ENCODE measurements at regions not wholly inside any gene's neighbourhood (a gene's known extent, or its start where the extent isn't known, plus 50 kb on each side); places are given as distances from the start of the nearest gene placed in this dataset.

DNA sequence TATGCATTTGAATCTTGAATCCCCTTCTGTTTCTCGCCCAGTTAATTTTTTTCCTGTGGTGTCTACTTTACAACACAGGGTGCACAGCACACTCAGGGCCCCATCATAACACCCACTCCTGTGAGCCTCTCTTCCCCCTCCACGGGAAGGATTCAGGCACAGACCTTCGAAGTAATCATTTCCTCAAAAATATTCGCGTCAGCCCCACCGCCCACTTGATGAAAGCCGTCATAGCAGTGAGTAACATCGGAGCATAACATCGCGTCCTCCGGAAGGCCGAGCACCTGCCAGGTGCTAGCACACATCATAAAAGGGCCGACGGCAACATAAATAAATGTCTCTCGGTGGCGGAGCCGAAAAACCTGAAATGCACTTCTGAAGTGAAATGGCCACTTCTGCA, 201.7 kb upstream of the ADARB2 start:
- Histone ChIP-seq H3K27ac (ENCODE audit: low read depth, low read length, poor library complexity, severe bottlenecking) (no peak overlapping the region), H3K9me3 (ENCODE audit: low read length) (no peaks in the 10 kb centered on the region), H3K4me2 (ENCODE audit: low read length) (no peak overlapping the region), H3K9me2 (ENCODE audit: insufficient read depth, low read length) (no peaks in the 10 kb centered on the region), H2AFZ (ENCODE audit: low read length) (no peak overlapping the region), H3K4me1 (ENCODE audit: insufficient read depth, low read length, poor library complexity, severe bottlenecking) (no peaks in the 10 kb centered on the region), H3K79me2 (ENCODE audit: insufficient read depth, low read depth, low read length) (no peaks in the 10 kb centered on the region), H3K4me3 (ENCODE audit: low read depth, low read length, poor library complexity, severe bottlenecking) (no peak overlapping the region), H4K20me1 (ENCODE audit: insufficient read depth, low read length) (no peaks in the 10 kb centered on the region), H3K36me3 (ENCODE audit: insufficient read depth, low read length) (no peaks in the 10 kb centered on the region)
- DNase-seq (ENCODE audit: low spot score): no peak
- TF ChIP-seq, protein P1, sequence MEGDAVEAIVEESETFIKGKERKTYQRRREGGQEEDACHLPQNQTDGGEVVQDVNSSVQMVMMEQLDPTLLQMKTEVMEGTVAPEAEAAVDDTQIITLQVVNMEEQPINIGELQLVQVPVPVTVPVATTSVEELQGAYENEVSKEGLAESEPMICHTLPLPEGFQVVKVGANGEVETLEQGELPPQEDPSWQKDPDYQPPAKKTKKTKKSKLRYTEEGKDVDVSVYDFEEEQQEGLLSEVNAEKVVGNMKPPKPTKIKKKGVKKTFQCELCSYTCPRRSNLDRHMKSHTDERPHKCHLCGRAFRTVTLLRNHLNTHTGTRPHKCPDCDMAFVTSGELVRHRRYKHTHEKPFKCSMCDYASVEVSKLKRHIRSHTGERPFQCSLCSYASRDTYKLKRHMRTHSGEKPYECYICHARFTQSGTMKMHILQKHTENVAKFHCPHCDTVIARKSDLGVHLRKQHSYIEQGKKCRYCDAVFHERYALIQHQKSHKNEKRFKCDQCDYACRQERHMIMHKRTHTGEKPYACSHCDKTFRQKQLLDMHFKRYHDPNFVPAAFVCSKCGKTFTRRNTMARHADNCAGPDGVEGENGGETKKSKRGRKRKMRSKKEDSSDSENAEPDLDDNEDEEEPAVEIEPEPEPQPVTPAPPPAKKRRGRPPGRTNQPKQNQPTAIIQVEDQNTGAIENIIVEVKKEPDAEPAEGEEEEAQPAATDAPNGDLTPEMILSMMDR (conservative IDR thresholded peaks at IDR 0.05; ENCODE audit: low read length): no peak
- CTCF ChIA-PET (ENCODE audit: unreplicated experiment): no interaction called here
- POLR2A ChIA-PET: no interaction called here
- BruUV-seq (replicated peaks): no TSS peak
- intact Hi-C loops (cut with micrococcal nuclease; ENCODE audit: unreplicated experiment): no loop called here

DNA sequence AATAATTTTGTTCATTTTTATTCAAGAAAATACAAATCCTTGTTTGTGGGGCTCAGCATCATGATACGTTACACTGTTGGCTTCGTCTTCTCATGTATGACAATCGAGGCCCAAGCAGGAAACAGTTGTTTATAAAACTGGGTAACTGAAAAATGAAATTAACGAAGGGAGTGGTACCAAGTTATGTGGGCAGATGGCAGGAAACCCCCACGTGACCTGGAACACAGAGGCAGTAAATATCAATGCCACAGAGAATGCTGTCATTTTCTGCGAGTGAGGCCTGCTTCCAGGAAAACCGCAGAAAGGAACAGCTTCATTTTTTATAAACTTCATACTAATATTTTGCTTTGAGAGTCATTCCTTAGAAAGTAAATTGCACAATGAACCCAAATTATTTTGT, 201.0 kb upstream of the ADARB2 start:
- H2AFZ ChIP-seq (ENCODE audit: low read length): no peak overlapping the region
- no peaks in the 10 kb centered on the region for H4K20me1 ChIP-seq (ENCODE audit: insufficient read depth, low read length)
- no peak overlapping the region for H3K4me3 ChIP-seq (ENCODE audit: low read depth, low read length, poor library complexity, severe bottlenecking)
- H3K9me2 ChIP-seq (ENCODE audit: insufficient read depth, low read length): no peaks in the 10 kb centered on the region
- ChIA-PET POLR2A (no interaction called here), CTCF (ENCODE audit: unreplicated experiment) (no interaction called here)
- H3K79me2 ChIP-seq (ENCODE audit: insufficient read depth, low read depth, low read length): no peaks in the 10 kb centered on the region
- intact Hi-C loops (cut with micrococcal nuclease; ENCODE audit: unreplicated experiment): no loop called here
- DNase-seq (ENCODE audit: low spot score): no peak
- no peaks in the 10 kb centered on the region for H3K4me1 ChIP-seq (ENCODE audit: insufficient read depth, low read length, poor library complexity, severe bottlenecking)
- TF ChIP-seq, protein P1 (conservative IDR thresholded peaks at IDR 0.05; ENCODE audit: low read length): no peak
- BruUV-seq (replicated peaks): no TSS peak
- H3K36me3 ChIP-seq (ENCODE audit: insufficient read depth, low read length): no peaks in the 10 kb centered on the region
- H3K4me2 ChIP-seq (ENCODE audit: low read length): no peak overlapping the region
- no peaks in the 10 kb centered on the region for H3K9me3 ChIP-seq (ENCODE audit: low read length)
- H3K27ac ChIP-seq (ENCODE audit: low read depth, low read length, poor library complexity, severe bottlenecking): no peak overlapping the region

DNA sequence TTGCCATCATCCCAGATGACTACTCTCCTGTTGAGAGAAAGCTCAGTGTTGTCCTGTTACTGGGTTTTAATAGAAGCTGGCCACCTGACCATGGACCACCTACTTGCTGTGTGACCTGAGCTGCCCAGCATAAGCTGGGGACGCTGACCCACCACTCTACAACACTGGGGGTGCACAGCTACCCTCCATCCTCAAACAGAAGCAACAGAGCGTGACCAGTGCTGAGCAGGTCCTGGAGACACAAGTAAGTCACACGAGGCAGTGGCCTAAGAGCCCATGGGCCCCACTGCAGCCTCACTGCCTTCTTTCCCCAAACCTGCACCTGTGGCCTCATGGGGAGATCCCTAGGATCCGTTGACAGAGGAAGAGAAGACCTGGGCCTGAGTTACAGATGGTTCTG, 198.6 kb upstream of the ADARB2 start:
- Histone ChIP-seq H3K4me1 (ENCODE audit: insufficient read depth, low read length, poor library complexity, severe bottlenecking) (no peaks in the 10 kb centered on the region), H3K9me3 (ENCODE audit: low read length) (no peaks in the 10 kb centered on the region), H3K27ac (ENCODE audit: low read depth, low read length, poor library complexity, severe bottlenecking) (no peak overlapping the region), H3K36me3 (ENCODE audit: insufficient read depth, low read length) (no peaks in the 10 kb centered on the region), H3K4me3 (ENCODE audit: low read depth, low read length, poor library complexity, severe bottlenecking) (no peak overlapping the region), H3K9me2 (ENCODE audit: insufficient read depth, low read length) (no peaks in the 10 kb centered on the region), H2AFZ (ENCODE audit: low read length) (no peak overlapping the region), H4K20me1 (ENCODE audit: insufficient read depth, low read length) (no peaks in the 10 kb centered on the region), H3K79me2 (ENCODE audit: insufficient read depth, low read depth, low read length) (no peaks in the 10 kb centered on the region), H3K4me2 (ENCODE audit: low read length) (no peak overlapping the region)
- ChIA-PET CTCF (ENCODE audit: unreplicated experiment) (no interaction called here), POLR2A (no interaction called here)
- intact Hi-C loops (cut with micrococcal nuclease; ENCODE audit: unreplicated experiment): no loop called here
- BruUV-seq (replicated peaks): no TSS peak
- TF ChIP-seq, protein P1 (conservative IDR thresholded peaks at IDR 0.05; ENCODE audit: low read length): no peak
- no peak for TF ChIP-seq EZH2phosphoT487 (IDR thresholded peaks at IDR 0.05; ENCODE audit: borderline replicate concordance, low read depth, low read length)
- no peak for DNase-seq (ENCODE audit: low spot score)
